ENCODE measurements at regions not wholly inside any gene's neighbourhood (a gene's known extent, or its start where the extent isn't known, plus 50 kb on each side); places are given as distances from the start of the nearest gene placed in this dataset.

DNA sequence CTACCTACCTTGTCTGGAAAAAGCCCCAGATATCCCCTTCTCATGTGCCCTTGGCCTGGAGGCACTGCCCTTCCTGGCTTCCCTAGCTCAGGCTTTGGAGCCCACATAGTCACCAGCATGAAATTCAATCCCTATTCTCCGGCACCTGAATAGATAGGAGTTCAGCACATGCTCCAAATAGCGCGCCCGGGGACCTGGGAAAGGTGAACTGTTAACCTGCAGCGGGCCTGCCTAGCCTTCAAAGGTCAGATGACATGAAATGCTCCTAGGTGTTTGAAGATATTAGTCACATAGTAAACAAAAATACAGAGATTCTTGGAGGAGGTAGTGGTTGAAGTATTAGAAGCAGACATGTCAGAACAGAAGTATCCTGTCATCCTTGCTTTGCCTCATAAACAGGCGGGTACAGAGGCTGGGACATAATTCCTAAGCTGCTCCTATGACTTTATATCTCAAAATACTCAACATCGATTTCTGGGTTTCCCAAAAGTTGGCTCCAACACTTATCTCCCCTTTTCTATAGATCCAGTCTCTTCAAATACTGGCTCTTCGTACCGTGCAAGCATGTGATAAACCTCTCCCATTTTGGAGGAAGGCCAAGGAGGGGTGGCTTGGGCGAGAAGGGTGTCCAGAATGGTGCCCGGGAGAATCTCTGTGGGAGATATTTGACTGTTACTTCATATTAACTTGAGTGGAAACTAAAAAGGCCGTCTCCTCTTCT lies 88.0 kb upstream of the ANKH start:
- no peak overlapping the region for H3K27ac ChIP-seq

GRCh38 chr5:14958188-14958587 lies 86.6 kb upstream of the ANKH start:
- H3K27ac ChIP-seq: no peak overlapping the region
- TF ChIP-seq CTCF (conservative IDR thresholded peaks at IDR 0.05): no peak

More for the DNA sequence above, 88.0 kb upstream of the ANKH start:
- no peak for TF ChIP-seq CTCF (conservative IDR thresholded peaks at IDR 0.05)

DNA sequence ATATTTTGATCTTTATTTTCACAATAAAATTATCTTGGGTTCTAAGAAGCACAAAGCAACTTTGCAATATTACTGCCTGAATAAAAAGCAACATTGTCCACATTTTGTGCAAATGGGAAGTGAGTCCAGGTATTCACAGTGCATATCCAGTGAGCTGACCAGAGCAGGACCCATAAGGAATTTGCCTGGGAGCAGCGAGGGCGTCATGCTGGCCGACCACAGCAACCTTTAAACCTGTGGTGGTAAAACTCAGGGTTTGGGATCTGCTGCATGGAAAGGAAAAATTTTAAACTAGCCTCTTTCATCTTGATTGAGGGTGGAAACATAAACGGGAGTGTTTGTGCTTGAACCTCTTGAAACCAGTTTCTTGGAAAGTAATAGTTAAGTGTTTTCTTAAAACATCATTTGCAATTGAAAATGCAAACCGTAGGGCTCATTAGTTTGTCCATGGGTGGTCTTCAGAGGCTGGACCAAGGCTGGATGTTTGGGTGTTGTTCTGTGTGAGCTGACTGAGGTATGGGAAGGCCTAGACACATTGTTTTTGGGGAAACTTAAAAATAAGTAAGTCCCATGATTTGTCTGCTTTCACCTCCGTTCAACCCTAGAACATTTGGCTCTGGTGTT lies 85.0 kb upstream of the ANKH start:
- TF ChIP-seq CTCF (conservative IDR thresholded peaks at IDR 0.05): no peak
- H3K27ac ChIP-seq: no peak overlapping the region

DNA sequence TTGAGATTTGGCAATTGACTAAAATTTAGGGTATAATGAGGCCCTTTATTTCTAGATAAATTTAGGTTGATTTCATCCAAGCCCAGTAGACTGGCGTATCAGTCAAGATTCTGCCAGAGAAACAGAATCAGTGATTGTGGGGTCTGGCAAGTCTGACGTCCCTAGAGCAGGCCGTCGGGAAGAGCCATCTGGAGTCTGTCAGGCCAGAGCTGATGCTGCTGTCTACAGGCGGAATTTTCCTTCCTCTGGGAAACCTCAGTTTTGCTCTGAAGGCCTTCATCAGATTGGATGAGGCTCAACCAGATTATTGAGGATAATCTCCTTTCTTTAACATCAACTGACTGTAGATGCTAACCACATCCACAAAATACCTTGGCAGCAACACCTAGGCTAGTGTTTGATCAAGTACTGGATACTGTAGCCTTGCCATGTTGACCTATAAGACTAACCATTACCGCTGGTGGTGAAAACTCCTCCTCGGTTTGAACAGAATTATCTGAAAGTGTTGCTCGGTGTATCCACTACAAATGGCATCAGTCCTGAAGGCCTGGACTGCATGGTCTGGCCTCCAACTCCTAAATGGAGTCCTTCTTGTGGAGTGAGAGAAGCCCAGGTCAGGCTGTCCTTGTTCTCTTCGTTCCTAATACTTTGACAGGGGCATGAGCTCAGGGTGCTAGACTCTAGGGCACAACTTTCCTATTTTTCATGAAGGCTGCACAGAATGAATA lies 83.2 kb upstream of the ANKH start:
- TF ChIP-seq CTCF (conservative IDR thresholded peaks at IDR 0.05): no peak
- no peak overlapping the region for H3K27ac ChIP-seq

DNA sequence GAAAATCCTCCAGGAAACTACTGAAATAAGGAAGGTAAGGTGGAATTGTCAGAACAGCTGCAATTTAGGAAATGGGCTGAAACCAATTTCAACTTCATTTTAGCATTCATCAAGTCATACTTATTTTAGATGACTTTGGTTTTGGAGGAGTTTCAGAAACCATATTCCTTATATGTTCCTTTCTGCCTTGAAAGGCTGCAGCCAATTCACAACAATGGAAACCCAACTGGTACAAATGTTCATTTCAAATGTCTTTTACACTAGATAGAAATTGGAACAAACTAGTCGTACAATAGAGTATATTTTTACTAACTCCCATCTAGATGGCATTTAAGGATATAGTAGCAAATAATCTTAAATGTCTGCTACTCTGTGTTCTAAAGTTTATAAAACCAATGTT lies 82.6 kb upstream of the ANKH start:
- TF ChIP-seq CTCF (conservative IDR thresholded peaks at IDR 0.05): no peak
- no peak overlapping the region for H3K27ac ChIP-seq

DNA sequence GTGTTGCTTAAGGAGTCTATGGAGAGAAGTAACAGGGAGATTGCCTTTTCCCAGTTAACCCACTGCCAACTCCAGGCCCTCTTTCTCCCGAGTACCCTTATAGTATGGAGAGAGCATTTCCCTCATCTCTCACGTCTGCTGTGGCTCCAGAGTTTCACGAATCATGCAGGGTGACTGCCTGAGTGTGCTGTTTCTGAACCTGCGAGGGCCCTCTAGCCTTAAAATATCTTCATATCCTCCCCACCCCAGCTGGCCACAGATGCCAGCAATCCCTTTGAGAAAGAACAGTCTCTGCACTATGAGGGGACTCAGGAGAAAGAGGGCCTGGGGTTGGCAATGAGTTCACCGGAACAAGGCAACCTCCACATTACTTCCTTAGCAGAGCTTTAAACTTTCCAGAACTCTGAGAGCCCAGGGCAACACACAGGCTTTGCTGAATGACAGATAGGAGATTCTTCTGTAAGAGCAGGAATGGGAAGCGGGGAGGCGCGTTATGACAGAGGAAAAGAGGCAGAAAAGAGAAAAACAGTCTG lies 81.6 kb upstream of the ANKH start:
- H3K27ac ChIP-seq: no peak overlapping the region
- TF ChIP-seq CTCF (conservative IDR thresholded peaks at IDR 0.05): no peak

DNA sequence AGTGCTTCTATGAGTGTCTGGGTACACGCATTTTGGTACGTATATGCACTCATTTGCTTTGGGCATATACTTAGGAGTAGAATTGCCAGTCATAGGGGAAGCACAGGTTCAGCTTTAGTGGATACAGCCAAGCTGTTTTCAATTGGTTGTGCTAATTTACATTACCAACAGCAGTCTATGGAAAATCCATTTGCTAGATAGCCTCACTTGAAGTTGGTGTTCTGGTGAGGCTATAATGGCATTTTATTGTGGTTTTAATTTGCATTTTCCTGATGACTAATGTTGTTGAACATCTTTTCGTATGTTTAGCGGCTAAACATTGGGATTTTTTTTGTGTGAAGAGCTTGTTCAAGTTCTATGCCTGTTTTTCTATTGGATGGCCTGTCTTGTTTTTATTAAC lies 76.8 kb upstream of the ANKH start:
- H3K27ac ChIP-seq: no peak overlapping the region
- TF ChIP-seq CTCF (conservative IDR thresholded peaks at IDR 0.05): no peak

Data from VCaP (cell line).